Cardiac muscle cell (in vitro differentiated cells and primary cell): ENCODE measurements at regions not wholly inside any gene's neighbourhood (a gene's known extent, or its start where the extent isn't known, plus 50 kb on each side); places are given as distances from the start of the nearest gene placed in this dataset.

Experiments used
- DNase-seq, 2 donors: peaks; one replicate each; pipeline versions ENCODE4 v3.0.0 to v3.0.0-alpha.2; 2010 to 2017; ENCODE audit warnings: low read depth in 1 of 2, low spot score in 1 of 2
- H3K27ac ChIP-seq: fragments of 200-600 bp; sonication (generic); 2 replicates; pipeline ENCODE4 v1.5.1; 2016
- H3K27me3 ChIP-seq: fragments of 200-600 bp; sonication (generic); 2 replicates; pipeline ENCODE4 v1.6.0; 2016; ENCODE audit warnings: control low read depth
- H3K36me3 ChIP-seq: fragments of 200-600 bp; sonication (generic); 2 replicates; pipeline ENCODE4 v1.5.1; 2016; ENCODE audit warnings: control low read depth
- H3K4me1 ChIP-seq: fragments of 200-600 bp; sonication (generic); 2 replicates; pipeline ENCODE4 v1.8.1; 2017; ENCODE audit warnings: low read depth, mild to moderate bottlenecking, mixed run types
- H3K4me3 ChIP-seq: fragments of 200-600 bp; sonication (generic); 2 replicates; pipeline ENCODE4 v1.5.1; 2016; ENCODE audit warnings: mild to moderate bottlenecking
- H3K9me3 ChIP-seq: fragments of 200-600 bp; sonication (generic); 2 replicates; pipeline ENCODE4 v1.5.1; 2017; ENCODE audit warnings: low read depth, mild to moderate bottlenecking, control low read depth
- CTCF ChIP-seq: IDR thresholded peaks from 2 replicates; pipeline ENCODE4 v1.5.1; 2012; ENCODE audit warnings: low read depth, mild to moderate bottlenecking, low read length

GRCh38 chr6:144823131-144823530 lies 538.0 kb downstream of the UTRN start:
- Histone ChIP-seq H3K27ac (no peak overlapping the region), H3K36me3 (no peaks in the 10 kb centered on the region)

GRCh38 chr6:144824018-144824417 lies 538.9 kb downstream of the UTRN start:
- H3K4me3 ChIP-seq, result no peak overlapping the region
- no peaks in the 10 kb centered on the region for H3K36me3 ChIP-seq
- no peaks in the 10 kb centered on the region for H3K4me1 ChIP-seq
- no peak for TF ChIP-seq CTCF
- no peaks in the 10 kb centered on the region for H3K27me3 ChIP-seq
- no peak overlapping the region for H3K27ac ChIP-seq
- no peaks in the 10 kb centered on the region for H3K9me3 ChIP-seq
- no peak for DNase-seq

More at GRCh38 chr6:144823131-144823530, 538.0 kb downstream of the UTRN start:
- Histone ChIP-seq H3K4me1 (no peaks in the 10 kb centered on the region), H3K9me3 (no peaks in the 10 kb centered on the region), H3K4me3 (no peak overlapping the region), H3K27me3 (no peaks in the 10 kb centered on the region)
- TF ChIP-seq CTCF, result no peak
- no peak for DNase-seq

GRCh38 chr6:144834426-144835038 lies 549.4 kb downstream of the UTRN start:
- Histone ChIP-seq H3K9me3 (no peaks in the 10 kb centered on the region), H3K4me1 (no peaks in the 10 kb centered on the region), H3K27ac (no peak overlapping the region), H3K36me3 (peaks cover 7% of the 10 kb centered on the region), H3K27me3 (no peaks in the 10 kb centered on the region), H3K4me3 (no peak overlapping the region)
- no peak for TF ChIP-seq CTCF
- DNase-seq, result no peak

GRCh38 chr6:144835322-144835973 lies 550.3 kb downstream of the UTRN start:
- Histone ChIP-seq H3K36me3 (peaks cover 9% of the 10 kb centered on the region), H3K27ac (no peak overlapping the region), H3K27me3 (no peaks in the 10 kb centered on the region), H3K9me3 (no peaks in the 10 kb centered on the region), H3K4me3 (no peak overlapping the region), H3K4me1 (no peaks in the 10 kb centered on the region)
- no peak for TF ChIP-seq CTCF
- no peak for DNase-seq

- DNase-seq, result no peak
- H3K27me3 ChIP-seq, result no peaks in the 10 kb centered on the region
- TF ChIP-seq CTCF, result no peak
- H3K36me3 ChIP-seq, result peaks cover 18% of the 10 kb centered on the region
- H3K27ac ChIP-seq, result no peak overlapping the region
- H3K4me1 ChIP-seq, result no peaks in the 10 kb centered on the region
- no peak overlapping the region for H3K4me3 ChIP-seq
- no peaks in the 10 kb centered on the region for H3K9me3 ChIP-seq
These were observed 555.5 kb downstream of the UTRN start for GRCh38 chr6:144840619-144841018.
